HepG2 (cell line): ENCODE measurements at regions not wholly inside any gene's neighbourhood (a gene's known extent, or its start where the extent isn't known, plus 50 kb on each side); places are given as distances from the start of the nearest gene placed in this dataset.

Experiments used
- ATAC-seq: fragments of 200-7000 bp; cut with Tn5 transposase; 3 replicates; pipeline ENCODE4 v1.9.1; 2020; ENCODE audit warnings: mild to moderate bottlenecking, moderate library complexity
- BruUV-seq: library from RNA; stranded (reverse); fragments of 400-500 nt; replicated peaks from 2 replicates; lab custom pipeline; 2021; lab: Mats Ljungman, UMichigan
- CTCF ChIA-PET: fragments of 300-600 bp; formaldehyde crosslinking; extraction: SDS; loops from one replicate; lab custom pipeline; 2021; ENCODE audit warnings: low total read pairs, inconsistent platforms, low intra/inter-chr PET ratio; lab: Yijun Ruan, JAX
- POLR2A ChIA-PET: fragments of 350-600 bp; sonication (Branson Sonifier 250); formaldehyde crosslinking; loops from one replicate; lab custom pipeline; 2020; ENCODE audit warnings: antibody characterized with exemption, inconsistent platforms; lab: Yijun Ruan, JAX
- DNase-seq: peaks from one replicate; pipeline ENCODE4 v3.0.0-alpha.2; 2015; ENCODE audit warnings: low spot score
- FAIRE-seq: peaks from 3 replicates; lab custom pipeline; 2011; peaks lifted over from hg19 to GRCh38; lab: Jason Lieb, UNC
- H2AFZ ChIP-seq: one replicate; pipeline ENCODE4 v1.6.1; 2011; ENCODE audit warnings: low read length, inconsistent platforms
- H3K27ac ChIP-seq: fragments of 300-600 bp; 3 replicates; pipeline ENCODE4 v1.8.0; 2011; ENCODE audit warnings: mixed run types, mild to moderate bottlenecking, mixed read lengths, low read length, inconsistent platforms; ENCODE audit not compliant: insufficient read depth; ENCODE audit errors: extremely low read length
- H3K27me3 ChIP-seq, 2 experiments: fragments of 200-600 bp in 1 of 2; 2 replicates in 1 of 2; 3 replicates in 1 of 2; pipeline versions ENCODE4 v1.6.0 to v1.8.0; 2011; ENCODE audit warnings: low read length in 2 of 2, mild to moderate bottlenecking in 2 of 2, moderate library complexity in 2 of 2, inconsistent platforms in 1 of 2; ENCODE audit not compliant: insufficient read depth in 2 of 2, control insufficient read depth in 1 of 2
- H3K36me3 ChIP-seq, 2 experiments: fragments of 200-600 bp in 1 of 2; replicated peaks in 1 of 2; 2 replicates in 1 of 2; 3 replicates in 1 of 2; pipeline versions ENCODE4 v1.5.1 to v1.8.0; 2011; ENCODE audit warnings: low read length in 2 of 2, inconsistent platforms in 1 of 2; ENCODE audit not compliant: insufficient read depth in 2 of 2, control insufficient read depth in 1 of 2
- H3K4me1 ChIP-seq: 2 replicates; pipeline ENCODE4 v1.5.1; 2012; ENCODE audit warnings: low read length, inconsistent platforms; ENCODE audit not compliant: insufficient read depth
- H3K4me2 ChIP-seq: 2 replicates; pipeline ENCODE4 v1.6.0; 2011; ENCODE audit warnings: low read depth, low read length, inconsistent platforms
- H3K4me3 ChIP-seq, 3 experiments: fragments of 200-600 bp in 1 of 3; sonication (generic), shearing (Covaris generic) in 1 of 3; replicated peaks in 1 of 3; 2 replicates each; pipeline ENCODE4 v1.5.1; 2011 to 2016; ENCODE audit warnings: low read length in 3 of 3, inconsistent platforms in 2 of 3, low read depth in 2 of 3, mild to moderate bottlenecking in 2 of 3, control low read depth in 1 of 3, mixed read lengths in 1 of 3; ENCODE audit not compliant: insufficient read depth in 1 of 3
- H3K79me2 ChIP-seq: one replicate; pipeline ENCODE4 v1.6.1; 2011; ENCODE audit warnings: low read length, inconsistent platforms; ENCODE audit not compliant: insufficient read depth
- H3K9ac ChIP-seq: 2 replicates; pipeline ENCODE4 v1.6.0; 2011; ENCODE audit warnings: mild to moderate bottlenecking, low read depth, low read length, inconsistent platforms; ENCODE audit not compliant: insufficient read depth
- H3K9me3 ChIP-seq: 2 replicates; pipeline ENCODE4 v1.5.1; 2012; ENCODE audit warnings: mild to moderate bottlenecking, low read length
- H4K20me1 ChIP-seq: 2 replicates; pipeline ENCODE4 v1.6.0; 2011; ENCODE audit warnings: inconsistent platforms, mild to moderate bottlenecking, low read length, moderate library complexity; ENCODE audit not compliant: insufficient read depth
- RCOR2 ChIP-seq: IDR thresholded peaks from 2 replicates; pipeline ENCODE4 v1.6.1; 2016; ENCODE audit warnings: missing biosample characterization, missing genetic modification reagents
- RNF219 ChIP-seq: sonication (generic); formaldehyde crosslinking; IDR thresholded peaks from 2 replicates; pipeline ENCODE4 v1.5.0; 2020; ENCODE audit warnings: mild to moderate bottlenecking, missing genetic modification reagents
- ZNF546 ChIP-seq: sonication (generic); formaldehyde crosslinking; conservative IDR thresholded peaks from 2 replicates; pipeline ENCODE4 v1.8.1; 2023; ENCODE audit warnings: mild to moderate bottlenecking, missing genetic modification reagents
- ZNF549 ChIP-seq: sonication (generic); formaldehyde crosslinking; IDR thresholded peaks from 2 replicates; pipeline ENCODE4 v1.5.0; 2020; ENCODE audit warnings: missing genetic modification reagents
- ZNF788 ChIP-seq: sonication (generic); formaldehyde crosslinking; IDR thresholded peaks from 2 replicates; pipeline ENCODE4 v1.5.0; 2020; ENCODE audit warnings: mild to moderate bottlenecking, missing genetic modification reagents, borderline replicate concordance
- WGBS: methylation state at CpG from one replicate; pipeline ENCODE4 v1.1.6; 2017; ENCODE audit warnings: low lambda C conversion rate; 5-methylcytosine and 5-hydroxymethylcytosine counted together
- in situ Hi-C: cut with HindIII; loops from 2 replicates; pipeline ENCODE4 v1.10.0; 2017; ENCODE audit warnings: low pct_unique_long_range_greater_than_20kb; ENCODE audit not compliant: extremely low pct_ligation_motif_present
- intact Hi-C: fragments of 100-400 bp; cut with micrococcal nuclease; formaldehyde crosslinking; loops from one replicate; pipeline ENCODE4 v1.10.0; 2022; ENCODE audit not compliant: unreplicated experiment

GRCh38 chr15:81869161-81869954 is 176.5 kb downstream of the MEX3B start (continued):
- TF ChIP-seq RNF219 (CRISPR knock-in tag), result no peak
- TF ChIP-seq ZNF546, result no peak
- no peak for TF ChIP-seq ZNF788 (CRISPR knock-in tag)
- TF ChIP-seq ZNF549, result no peak
- TF ChIP-seq, all 625 proteins: peak for 0

- no peak for TF ChIP-seq RCOR2 (CRISPR knock-in tag)
- no peak for DNase-seq
- H3K27me3 ChIP-seq, result 0 out of 5 replicates have a peak, but pooled peaks cover 0 to 4% of the 10 kb centered on the region in 2 experiments
- H2AFZ ChIP-seq, result no peak overlapping the region
- in situ Hi-C loops (no loop called here), intact Hi-C loops (no loop called here)
- no peaks in the 10 kb centered on the region for H3K9me3 ChIP-seq
- no peak for ATAC-seq
- no peaks in the 10 kb centered on the region for H4K20me1 ChIP-seq
- ChIA-PET POLR2A (no interaction called here), CTCF (no interaction called here)
- no peak overlapping the region for H3K27ac ChIP-seq
- H3K4me1 ChIP-seq, result no peaks in the 10 kb centered on the region
- H3K9ac ChIP-seq, result no peak overlapping the region
- WGBS, result 39% methylated on average over 11 of the region's 11 CpGs
- H3K4me2 ChIP-seq, result no peak overlapping the region
- no peak overlapping the region for H3K4me3 ChIP-seq
- H3K36me3 ChIP-seq, result no peaks in the 10 kb centered on the region
- no peaks in the 10 kb centered on the region for H3K79me2 ChIP-seq
- no TSS peak for BruUV-seq
- FAIRE-seq, result no peak
Observed at GRCh38 chr15:81865850-81866537, 179.8 kb downstream of the MEX3B start.
